SU-DHL-6 (cell line): ENCODE measurements at regions not wholly inside any gene's neighbourhood (a gene's known extent, or its start where the extent isn't known, plus 50 kb on each side); places are given as distances from the start of the nearest gene placed in this dataset.

Source experiments
- CTCF ChIP-seq: fragments of 200-600 bp; sonication (generic); IDR thresholded peaks from one replicate; pipeline ENCODE4 v1.5.1; 2017; ENCODE audit warnings: antibody characterized with exemption, mild to moderate bottlenecking, low read length, moderate library complexity; ENCODE audit not compliant: insufficient read depth, poor library complexity, severe bottlenecking
- EZH2phosphoT487 ChIP-seq: fragments of 200-600 bp; sonication (generic), shearing (Covaris generic); conservative IDR thresholded peaks from 2 replicates; pipeline ENCODE4 v1.6.1; 2018; ENCODE audit warnings: mild to moderate bottlenecking, antibody characterized with exemption, low read length, moderate library complexity, mixed read lengths

- TF ChIP-seq CTCF = no peak
- TF ChIP-seq EZH2phosphoT487 = no peak
Measured at GRCh38 chr4:188697243-188697642, 558.0 kb downstream of the TRIML1 start.
